ENCODE measurements at regions not wholly inside any gene's neighbourhood (a gene's known extent, or its start where the extent isn't known, plus 50 kb on each side); places are given as distances from the start of the nearest gene placed in this dataset.

GRCh38 chr13:39100996-39101738 is 62.9 kb downstream of the NHLRC3 start:
- Mint-ChIP-seq H3K4me1 (ENCODE audit: low read depth) (peaks cover 4% of the 10 kb centered on the region), H3K27ac (no peak overlapping the region), H3K27me3 (ENCODE audit: low read depth) (peaks cover 15% of the 10 kb centered on the region), H3K36me3 (ENCODE audit: insufficient read depth in 2 of 2) (no peaks in the 10 kb centered on the region), H3K4me3 (no peak overlapping the region), H3K9me3 (no peaks in the 10 kb centered on the region)
- ATAC-seq (replicated peaks in 1 of 2), result no peak
- DNase-seq, result no peak

DNA sequence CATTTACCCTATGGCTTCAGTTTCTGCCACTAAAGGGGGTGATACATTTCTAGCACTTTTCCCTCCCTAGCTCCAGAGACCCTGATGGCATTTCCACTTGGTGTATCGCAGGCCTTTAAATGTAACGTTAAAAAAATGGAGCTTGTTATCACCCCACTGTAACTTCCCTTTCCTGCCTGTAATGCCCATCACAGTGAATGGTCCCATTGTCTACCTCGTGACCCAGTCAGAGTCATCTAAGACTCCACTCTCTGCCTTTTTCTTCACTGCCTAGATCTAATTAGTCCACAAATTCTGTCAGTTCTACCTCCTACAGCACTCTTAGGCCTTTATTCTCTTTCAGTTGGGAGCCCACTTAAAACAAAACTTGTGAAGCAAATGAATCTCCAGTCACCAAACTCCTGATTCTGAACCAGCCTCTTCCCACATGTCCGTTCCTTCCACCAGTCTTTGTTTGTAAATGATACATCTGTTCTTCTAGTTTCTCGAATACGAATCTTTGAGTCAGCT is 64.8 kb downstream of the NHLRC3 start:
- Mint-ChIP-seq H3K36me3 (ENCODE audit: insufficient read depth in 2 of 2) (no peaks in the 10 kb centered on the region), H3K27me3 (ENCODE audit: low read depth) (peaks cover 26% of the 10 kb centered on the region), H3K4me3 (no peak overlapping the region), H3K9me3 (no peaks in the 10 kb centered on the region), H3K4me1 (ENCODE audit: low read depth) (no peaks in the 10 kb centered on the region), H3K27ac (no peak overlapping the region)
- DNase-seq, result no peak
- no peak for ATAC-seq (replicated peaks in 1 of 2)

- ATAC-seq (replicated peaks in 1 of 2), result no peak
- DNase-seq, result no peak
- Mint-ChIP-seq H3K9me3 (no peaks in the 10 kb centered on the region), H3K27ac (no peak overlapping the region), H3K36me3 (ENCODE audit: insufficient read depth in 2 of 2) (no peaks in the 10 kb centered on the region), H3K4me3 (no peak overlapping the region), H3K27me3 (ENCODE audit: low read depth) (peaks cover 43% of the 10 kb centered on the region), H3K4me1 (ENCODE audit: low read depth) (no peaks in the 10 kb centered on the region)
Measured at GRCh38 chr13:39105110-39105509, 66.9 kb downstream of the NHLRC3 start.

DNA sequence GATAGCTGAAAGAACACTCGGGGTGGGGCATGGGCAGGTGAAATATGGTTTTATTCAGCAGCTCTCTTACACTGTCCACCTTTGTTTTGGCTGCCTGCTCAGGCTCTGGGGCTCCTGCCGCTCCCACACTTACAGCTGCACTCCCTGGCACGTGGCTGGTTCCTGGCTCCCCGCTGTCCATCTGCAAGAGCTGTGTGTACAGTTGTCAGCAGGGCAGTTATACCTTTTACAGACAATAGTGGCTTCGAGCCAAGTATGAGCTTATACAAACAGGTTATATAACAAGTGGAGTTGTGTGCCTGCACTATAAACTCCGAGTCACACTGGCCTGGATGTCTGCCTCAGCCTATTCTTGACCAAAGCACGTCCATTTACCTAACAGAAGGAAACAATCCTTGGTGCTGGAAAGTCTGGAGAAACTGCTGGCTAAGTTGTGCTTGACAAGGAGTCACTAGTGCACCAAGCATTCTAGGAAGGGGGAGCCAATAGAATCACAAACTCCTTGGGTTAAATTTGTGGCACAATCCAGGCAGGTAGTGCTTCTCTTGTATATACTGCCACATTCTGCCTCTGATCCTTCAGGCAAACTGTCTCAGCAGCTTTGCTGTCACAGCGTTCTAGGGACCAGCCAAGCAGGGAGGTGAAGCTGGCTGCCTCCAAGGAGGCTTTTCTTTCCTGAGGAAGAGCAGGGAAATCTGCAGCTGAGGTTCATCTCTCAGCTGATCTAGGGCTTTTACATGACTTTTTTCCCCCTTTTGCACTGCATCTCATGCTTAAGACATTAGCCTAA is 68.2 kb downstream of the NHLRC3 start:
- Mint-ChIP-seq H3K36me3 (ENCODE audit: insufficient read depth in 2 of 2) (peaks cover 0 to 2% of the 10 kb centered on the region in 2 donors), H3K27ac (no peak overlapping the region), H3K4me3 (no peak overlapping the region), H3K4me1 (ENCODE audit: low read depth) (no peaks in the 10 kb centered on the region), H3K27me3 (ENCODE audit: low read depth) (peaks cover 55% of the 10 kb centered on the region), H3K9me3 (no peaks in the 10 kb centered on the region)
- DNase-seq, result no peak
- ATAC-seq (replicated peaks in 1 of 2), result no peak

DNA sequence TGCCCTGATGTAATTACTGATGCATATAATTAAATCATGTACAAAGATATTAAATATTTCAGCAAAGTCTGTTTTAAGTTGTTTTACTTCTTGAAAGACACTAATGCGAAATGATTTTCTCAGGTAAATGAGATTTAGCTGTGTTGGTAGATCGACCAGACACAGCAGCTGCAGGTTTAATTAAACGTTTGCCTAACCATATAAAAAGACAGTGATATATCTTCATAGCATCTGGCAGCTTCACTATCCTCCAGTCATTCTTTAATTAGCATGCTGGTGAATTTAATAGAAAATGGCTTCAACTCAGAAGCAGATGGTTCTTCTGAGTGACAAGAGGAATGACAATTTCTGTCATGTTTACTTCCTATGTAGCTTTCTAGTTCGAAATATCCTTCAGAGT is 69.3 kb downstream of the NHLRC3 start:
- Mint-ChIP-seq H3K27ac (no peak overlapping the region), H3K36me3 (ENCODE audit: insufficient read depth in 2 of 2) (peaks cover 0 to 2% of the 10 kb centered on the region in 2 donors), H3K9me3 (no peaks in the 10 kb centered on the region), H3K27me3 (ENCODE audit: low read depth) (peaks cover 65% of the 10 kb centered on the region), H3K4me3 (no peak overlapping the region), H3K4me1 (ENCODE audit: low read depth) (no peaks in the 10 kb centered on the region)
- DNase-seq (no peak), ATAC-seq (replicated peaks in 1 of 2) (no peak)

DNA sequence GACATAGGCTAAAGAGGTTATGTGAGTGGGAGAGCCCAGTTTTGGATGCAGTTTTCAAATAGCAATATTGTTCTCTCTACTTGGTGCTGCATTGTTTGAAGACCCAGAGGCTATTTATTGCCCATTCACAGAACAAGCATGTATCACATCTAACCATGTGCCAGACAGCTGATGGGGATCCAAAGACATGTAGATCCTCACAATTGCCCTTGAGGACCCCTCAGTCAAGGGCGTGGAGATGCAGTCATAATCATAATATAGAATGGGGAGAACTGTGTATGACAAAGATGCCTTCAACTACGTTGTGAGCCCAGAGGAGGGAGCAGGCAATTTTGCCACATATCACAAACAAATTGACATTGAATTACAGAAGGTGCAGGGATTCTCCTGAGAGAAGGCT is 70.5 kb downstream of the NHLRC3 start:
- DNase-seq (no peak), ATAC-seq (replicated peaks in 1 of 2) (no peak)
- peaks cover 0 to 1% of the 10 kb centered on the region in 2 donors for H3K9me3 Mint-ChIP-seq

GRCh38 chr13:39110518-39111097 is 72.4 kb downstream of the NHLRC3 start:
- Mint-ChIP-seq H3K4me1 (ENCODE audit: low read depth) (no peaks in the 10 kb centered on the region), H3K27ac (no peak overlapping the region), H3K4me3 (no peak overlapping the region), H3K9me3 (peaks cover 1% of the 10 kb centered on the region in 2 donors), H3K27me3 (ENCODE audit: low read depth) (peaks cover 58% of the 10 kb centered on the region), H3K36me3 (ENCODE audit: insufficient read depth in 2 of 2) (peaks cover 2 to 4% of the 10 kb centered on the region in 2 donors)
- DNase-seq (no peak), ATAC-seq (replicated peaks in 1 of 2) (no peak)

More for the DNA sequence above, 70.5 kb downstream of the NHLRC3 start:
- peaks cover 0 to 2% of the 10 kb centered on the region in 2 donors for H3K36me3 Mint-ChIP-seq (ENCODE audit: insufficient read depth in 2 of 2)
- no peak overlapping the region for H3K27ac Mint-ChIP-seq
- peaks cover 56% of the 10 kb centered on the region for H3K27me3 Mint-ChIP-seq (ENCODE audit: low read depth)
- no peaks in the 10 kb centered on the region for H3K4me1 Mint-ChIP-seq (ENCODE audit: low read depth)
- no peak overlapping the region for H3K4me3 Mint-ChIP-seq

DNA sequence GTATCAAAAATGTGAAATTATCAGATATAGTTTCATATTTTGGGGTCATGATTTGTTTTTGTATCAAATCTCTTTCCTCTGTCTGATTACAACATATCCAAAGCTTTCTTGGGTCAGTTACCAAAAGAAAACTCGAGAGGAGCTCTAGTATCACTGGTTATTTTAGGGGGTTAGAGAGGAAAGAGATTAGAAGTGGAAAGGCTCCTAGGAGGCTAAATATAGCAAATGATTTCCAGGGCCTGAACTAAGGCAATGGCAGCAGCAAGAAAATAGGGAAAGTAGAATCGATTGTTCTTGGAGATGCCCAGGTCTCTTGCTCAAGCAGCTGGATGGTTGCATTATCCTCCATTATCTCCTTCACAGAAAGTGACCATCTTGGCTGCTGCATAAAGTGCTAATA is 72.9 kb downstream of the NHLRC3 start:
- Mint-ChIP-seq H3K4me3 (no peak overlapping the region), H3K4me1 (ENCODE audit: low read depth) (no peaks in the 10 kb centered on the region), H3K27me3 (ENCODE audit: low read depth) (peaks cover 63% of the 10 kb centered on the region), H3K27ac (no peak overlapping the region), H3K36me3 (ENCODE audit: insufficient read depth in 2 of 2) (peaks cover 5 to 6% of the 10 kb centered on the region in 2 donors), H3K9me3 (peaks cover 1 to 2% of the 10 kb centered on the region in 2 donors)
- no peak for DNase-seq
- ATAC-seq (replicated peaks in 1 of 2), result no peak

DNA sequence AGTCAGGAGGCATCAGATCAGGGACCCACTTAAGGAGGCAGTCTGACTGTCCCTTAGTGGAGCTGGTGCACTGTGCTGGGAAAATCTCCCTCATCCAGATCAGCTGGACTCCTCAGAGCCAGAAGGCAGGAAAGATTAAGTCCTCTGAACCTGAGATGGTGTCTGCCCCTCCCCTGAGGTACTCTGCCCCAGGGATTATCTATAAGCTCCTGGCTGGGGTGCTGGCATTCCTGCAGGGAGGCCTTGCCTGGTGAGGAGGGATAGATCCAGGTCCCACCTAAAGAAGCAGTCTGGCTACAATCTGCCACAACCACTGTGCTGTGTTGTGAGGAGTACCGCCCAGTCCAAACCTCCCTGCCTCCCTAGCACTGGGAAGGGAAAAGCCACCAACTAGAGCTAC is 81.2 kb downstream of the NHLRC3 start:
- Mint-ChIP-seq H3K27me3 (ENCODE audit: low read depth) (peaks cover 34% of the 10 kb centered on the region), H3K9me3 (peaks cover 8 to 9% of the 10 kb centered on the region in 2 donors), H3K27ac (no peak overlapping the region), H3K4me1 (ENCODE audit: low read depth) (peaks cover 7% of the 10 kb centered on the region), H3K36me3 (ENCODE audit: insufficient read depth in 2 of 2) (peaks cover 5 to 9% of the 10 kb centered on the region in 2 donors), H3K4me3 (no peak overlapping the region)
- DNase-seq (no peak), ATAC-seq (replicated peaks in 1 of 2) (no peak)

- H3K4me1 Mint-ChIP-seq (ENCODE audit: low read depth), result peaks cover 7% of the 10 kb centered on the region
- H3K36me3 Mint-ChIP-seq (ENCODE audit: insufficient read depth in 2 of 2), result peaks cover 0 to under 1% of the 10 kb centered on the region in 2 donors
- ATAC-seq (replicated peaks in 1 of 2) (peak; percentile 36 to 80), DNase-seq (no peak)
- H3K4me3 Mint-ChIP-seq, result no peak overlapping the region
- peaks cover 28% of the 10 kb centered on the region for H3K27me3 Mint-ChIP-seq (ENCODE audit: low read depth)
- H3K9me3 Mint-ChIP-seq, result peaks cover under 1% of the 10 kb centered on the region in 2 donors
- no peak overlapping the region for H3K27ac Mint-ChIP-seq
Measured at GRCh38 chr13:39123578-39123977, 85.3 kb downstream of the NHLRC3 start.

- H3K36me3 Mint-ChIP-seq (ENCODE audit: insufficient read depth in 2 of 2), result no peaks in the 10 kb centered on the region
- DNase-seq (no peak), ATAC-seq (replicated peaks in 1 of 2) (no peak)
- no peaks in the 10 kb centered on the region for H3K4me1 Mint-ChIP-seq (ENCODE audit: low read depth)
- H3K4me3 Mint-ChIP-seq, result no peak overlapping the region
- H3K27me3 Mint-ChIP-seq (ENCODE audit: low read depth), result peaks cover 44% of the 10 kb centered on the region
- H3K9me3 Mint-ChIP-seq, result no peaks in the 10 kb centered on the region
- H3K27ac Mint-ChIP-seq, result no peak overlapping the region
Measured at GRCh38 chr13:39129213-39129612, 91.0 kb downstream of the NHLRC3 start.

- DNase-seq (no peak), ATAC-seq (replicated peaks in 1 of 2) (no peak)
- Mint-ChIP-seq H3K4me3 (no peak overlapping the region), H3K4me1 (ENCODE audit: low read depth) (no peaks in the 10 kb centered on the region), H3K27ac (no peak overlapping the region), H3K27me3 (ENCODE audit: low read depth) (peaks cover 38% of the 10 kb centered on the region), H3K9me3 (no peaks in the 10 kb centered on the region), H3K36me3 (ENCODE audit: insufficient read depth in 2 of 2) (no peaks in the 10 kb centered on the region)
Measured at GRCh38 chr13:39130301-39130700, 92.0 kb downstream of the NHLRC3 start.

Measured in activated T-cell treated with anti-CD3 and anti-CD28 coated beads, Interleukin-2, amount 50 U/mL, for 72 hours (primary cell).